ENCODE measurements at regions not wholly inside any gene's neighbourhood (a gene's known extent, or its start where the extent isn't known, plus 50 kb on each side); places are given as distances from the start of the nearest gene placed in this dataset.

DNA sequence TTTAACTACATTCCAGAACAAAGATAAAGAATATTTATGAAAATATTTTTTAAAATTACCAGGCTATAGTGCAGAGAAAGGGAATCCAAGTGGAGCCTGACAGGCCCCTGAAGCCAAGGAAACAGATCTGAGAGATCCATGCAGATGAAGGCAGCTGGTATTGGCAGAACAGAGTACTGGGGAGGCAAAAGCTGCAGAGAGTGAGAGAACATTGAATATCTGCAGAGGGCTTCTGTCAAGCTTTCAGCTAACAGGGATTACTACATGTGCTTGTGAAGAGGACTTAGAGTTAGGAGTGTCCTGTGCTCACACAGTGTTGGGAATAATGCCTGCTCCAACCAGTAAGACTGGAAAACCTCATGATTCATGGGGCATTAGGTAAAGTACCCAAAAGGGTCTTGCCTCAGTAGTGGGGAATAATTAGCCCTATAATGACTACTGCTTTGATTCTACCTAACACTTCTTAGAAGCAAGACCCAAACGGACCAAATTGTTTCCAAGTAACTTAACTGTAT lies 657.2 kb downstream of the DHX35 start:
- Histone ChIP-seq H3K4me3 (ENCODE audit: control insufficient read depth in 1 of 7, extremely low read depth in 1 of 7, insufficient read depth in 4 of 7, low read depth in 2 of 7, low read length in 6 of 7) (no peak overlapping the region), H3K4me1 (ENCODE audit: control extremely low read depth in 1 of 4, control insufficient read depth in 4 of 4, insufficient read depth in 4 of 4, low read length in 3 of 4) (no peaks in the 10 kb centered on the region), H3K27me3 (replicated peaks in 2 of 5; ENCODE audit: control insufficient read depth in 4 of 5, insufficient read depth in 5 of 5, low read length in 4 of 5) (no peaks in the 10 kb centered on the region), H3K36me3 (ENCODE audit: control insufficient read depth in 4 of 4, insufficient read depth in 4 of 4, low read length in 3 of 4) (no peaks in the 10 kb centered on the region), H3K27ac (ENCODE audit: insufficient read depth in 1 of 2, low read depth in 1 of 2, low read length in 2 of 2, poor library complexity in 1 of 2, severe bottlenecking in 2 of 2) (no peak overlapping the region), H3K9me3 (ENCODE audit: control extremely low read depth in 1 of 5, control insufficient read depth in 4 of 5, insufficient read depth in 2 of 5, low read depth in 1 of 5, low read length in 4 of 5) (no peaks in the 10 kb centered on the region)
- no peak for DNase-seq
- no CpG with 5 or more reads among the region's 1 CpG for WGBS (ENCODE audit: insufficient coverage)
- POLR2A ChIA-PET, result no interaction called here
- CTCF ChIA-PET, result no interaction called here

DNA sequence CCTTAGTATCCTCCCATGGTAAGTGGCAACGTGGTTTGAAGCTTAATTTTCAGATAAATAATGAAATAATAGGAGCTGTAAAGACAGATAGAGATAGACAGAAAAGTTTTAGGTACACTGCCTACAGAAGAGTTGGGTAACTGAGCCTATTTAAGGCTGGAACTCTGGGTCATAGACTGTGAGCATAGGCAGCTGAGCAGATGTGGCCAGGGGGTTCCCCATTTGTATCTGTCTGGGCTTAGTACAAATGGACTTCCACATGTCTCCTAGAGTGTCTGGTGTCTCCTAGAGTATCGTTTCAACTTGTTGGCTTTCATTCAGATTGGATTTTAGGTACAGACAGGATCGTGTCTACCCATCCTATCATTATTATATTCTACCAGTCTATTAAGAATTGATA lies 649.8 kb downstream of the DHX35 start:
- 43% methylated on average over 1 of the region's 3 CpGs for WGBS (ENCODE audit: insufficient coverage)
- Histone ChIP-seq H3K4me1 (ENCODE audit: control extremely low read depth in 1 of 4, control insufficient read depth in 4 of 4, insufficient read depth in 4 of 4, low read length in 3 of 4) (no peaks in the 10 kb centered on the region), H3K4me3 (ENCODE audit: control insufficient read depth in 1 of 7, extremely low read depth in 1 of 7, insufficient read depth in 4 of 7, low read depth in 2 of 7, low read length in 6 of 7) (no peak overlapping the region), H3K27me3 (replicated peaks in 2 of 5; ENCODE audit: control insufficient read depth in 4 of 5, insufficient read depth in 5 of 5, low read length in 4 of 5) (no peaks in the 10 kb centered on the region), H3K36me3 (ENCODE audit: control insufficient read depth in 4 of 4, insufficient read depth in 4 of 4, low read length in 3 of 4) (no peaks in the 10 kb centered on the region), H3K27ac (ENCODE audit: insufficient read depth in 1 of 2, low read depth in 1 of 2, low read length in 2 of 2, poor library complexity in 1 of 2, severe bottlenecking in 2 of 2) (no peak overlapping the region), H3K9me3 (ENCODE audit: control extremely low read depth in 1 of 5, control insufficient read depth in 4 of 5, insufficient read depth in 2 of 5, low read depth in 1 of 5, low read length in 4 of 5) (peaks cover 0 to 3% (median 0%) of the 10 kb centered on the region in 5 experiments)
- ChIA-PET CTCF (no interaction called here), POLR2A (no interaction called here)
- no peak for DNase-seq

DNA sequence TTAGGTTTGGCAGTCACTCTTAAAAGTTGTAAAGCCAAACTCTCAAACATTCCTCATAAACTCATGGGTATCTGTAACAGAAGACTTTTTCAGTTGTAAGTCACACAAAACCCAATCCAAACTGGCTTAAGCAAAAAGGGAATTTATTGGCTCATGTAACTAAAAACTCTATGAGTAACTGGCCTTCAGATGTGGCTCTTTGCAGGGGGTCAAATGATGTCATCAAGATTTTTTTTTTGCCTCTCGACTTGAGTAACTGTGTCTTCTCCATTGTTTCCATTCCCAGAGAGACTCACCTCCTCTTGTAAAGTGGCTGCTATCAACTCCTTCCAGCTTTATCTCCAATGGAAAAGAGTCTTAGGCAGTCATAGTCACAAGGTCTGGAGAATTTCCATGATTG lies 645.0 kb downstream of the DHX35 start:
- ChIA-PET CTCF (interaction anchor here (0.5 kb wide), 1 partner anchor 15 kb away, joined by 3 read pairs; no protein-coding TSS in a partner anchor), POLR2A (no interaction called here)
- H3K9me3 ChIP-seq (ENCODE audit: control extremely low read depth in 1 of 5, control insufficient read depth in 4 of 5, insufficient read depth in 2 of 5, low read depth in 1 of 5, low read length in 4 of 5), result peaks cover 0 to 3% (median 0%) of the 10 kb centered on the region in 5 experiments
- no peak overlapping the region for H3K4me3 ChIP-seq (ENCODE audit: control insufficient read depth in 1 of 7, extremely low read depth in 1 of 7, insufficient read depth in 4 of 7, low read depth in 2 of 7, low read length in 6 of 7)
- H3K27ac ChIP-seq (ENCODE audit: insufficient read depth in 1 of 2, low read depth in 1 of 2, low read length in 2 of 2, poor library complexity in 1 of 2, severe bottlenecking in 2 of 2), result no peak overlapping the region
- WGBS (ENCODE audit: insufficient coverage), result 64% methylated on average over 1 of the region's 1 CpG
- peaks cover 0 to 4% (median 0%) of the 10 kb centered on the region in 5 experiments for H3K27me3 ChIP-seq (replicated peaks in 2 of 5; ENCODE audit: control insufficient read depth in 4 of 5, insufficient read depth in 5 of 5, low read length in 4 of 5)
- no peaks in the 10 kb centered on the region for H3K4me1 ChIP-seq (ENCODE audit: control extremely low read depth in 1 of 4, control insufficient read depth in 4 of 4, insufficient read depth in 4 of 4, low read length in 3 of 4)
- DNase-seq, result no peak
- no peaks in the 10 kb centered on the region for H3K36me3 ChIP-seq (ENCODE audit: control insufficient read depth in 4 of 4, insufficient read depth in 4 of 4, low read length in 3 of 4)

DNA sequence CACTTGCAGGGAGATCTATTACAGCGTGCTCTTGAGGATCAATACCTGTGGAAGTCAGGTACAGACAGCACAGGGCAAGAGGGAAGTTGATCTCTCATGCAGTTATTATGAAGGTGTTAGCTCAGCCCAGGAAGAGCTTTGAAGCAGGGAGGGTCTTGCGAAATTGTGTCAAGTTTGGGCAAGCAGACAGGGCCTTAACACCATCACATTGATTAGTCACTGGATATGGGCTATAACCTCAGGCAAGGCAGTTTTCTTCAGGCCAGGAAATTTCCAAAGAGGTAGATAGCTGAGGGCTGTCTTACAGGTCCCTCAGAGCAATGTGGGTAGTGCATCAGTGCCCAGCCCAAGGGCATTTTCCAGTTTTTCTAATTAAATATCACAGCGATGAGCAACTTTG lies 643.8 kb downstream of the DHX35 start:
- H3K4me1 ChIP-seq (ENCODE audit: control extremely low read depth in 1 of 4, control insufficient read depth in 4 of 4, insufficient read depth in 4 of 4, low read length in 3 of 4), result no peaks in the 10 kb centered on the region

DNA sequence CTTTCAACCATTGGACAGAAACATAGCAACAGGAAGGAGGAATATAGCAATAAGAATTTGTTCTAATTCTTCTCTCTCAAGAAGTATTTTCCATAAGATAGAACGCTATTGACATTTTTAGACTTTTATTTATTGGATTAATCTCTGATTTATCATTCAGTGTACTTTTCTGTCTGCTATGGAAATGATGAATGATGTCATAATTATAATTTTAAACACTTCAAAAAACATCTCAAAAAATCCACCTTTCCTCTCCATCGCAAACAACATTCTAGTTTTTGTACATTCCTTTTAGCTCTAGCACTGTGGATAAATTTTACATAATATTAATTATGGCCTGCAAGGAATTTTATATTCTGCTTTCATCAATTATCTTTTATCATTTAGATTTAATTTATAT lies 643.2 kb downstream of the DHX35 start:
- ChIA-PET POLR2A (no interaction called here), CTCF (no interaction called here)
- Histone ChIP-seq H3K4me3 (ENCODE audit: control insufficient read depth in 1 of 7, extremely low read depth in 1 of 7, insufficient read depth in 4 of 7, low read depth in 2 of 7, low read length in 6 of 7) (no peak overlapping the region), H3K27me3 (replicated peaks in 2 of 5; ENCODE audit: control insufficient read depth in 4 of 5, insufficient read depth in 5 of 5, low read length in 4 of 5) (peaks cover 0 to 4% (median 0%) of the 10 kb centered on the region in 5 experiments), H3K9me3 (ENCODE audit: control extremely low read depth in 1 of 5, control insufficient read depth in 4 of 5, insufficient read depth in 2 of 5, low read depth in 1 of 5, low read length in 4 of 5) (peaks cover 0 to 3% (median 0%) of the 10 kb centered on the region in 5 experiments), H3K4me1 (ENCODE audit: control extremely low read depth in 1 of 4, control insufficient read depth in 4 of 4, insufficient read depth in 4 of 4, low read length in 3 of 4) (no peaks in the 10 kb centered on the region), H3K27ac (ENCODE audit: insufficient read depth in 1 of 2, low read depth in 1 of 2, low read length in 2 of 2, poor library complexity in 1 of 2, severe bottlenecking in 2 of 2) (no peak overlapping the region), H3K36me3 (ENCODE audit: control insufficient read depth in 4 of 4, insufficient read depth in 4 of 4, low read length in 3 of 4) (no peaks in the 10 kb centered on the region)
- WGBS (ENCODE audit: insufficient coverage), result no CpG with 5 or more reads among the region's 2 CpGs
- no peak for DNase-seq

More for the DNA sequence above, 643.8 kb downstream of the DHX35 start:
- ChIA-PET POLR2A (no interaction called here), CTCF (no interaction called here)
- Histone ChIP-seq H3K9me3 (ENCODE audit: control extremely low read depth in 1 of 5, control insufficient read depth in 4 of 5, insufficient read depth in 2 of 5, low read depth in 1 of 5, low read length in 4 of 5) (peaks cover 0 to 3% (median 0%) of the 10 kb centered on the region in 5 experiments), H3K4me3 (ENCODE audit: control insufficient read depth in 1 of 7, extremely low read depth in 1 of 7, insufficient read depth in 4 of 7, low read depth in 2 of 7, low read length in 6 of 7) (no peak overlapping the region), H3K27me3 (replicated peaks in 2 of 5; ENCODE audit: control insufficient read depth in 4 of 5, insufficient read depth in 5 of 5, low read length in 4 of 5) (peaks cover 0 to 4% (median 0%) of the 10 kb centered on the region in 5 experiments), H3K27ac (ENCODE audit: insufficient read depth in 1 of 2, low read depth in 1 of 2, low read length in 2 of 2, poor library complexity in 1 of 2, severe bottlenecking in 2 of 2) (no peak overlapping the region), H3K36me3 (ENCODE audit: control insufficient read depth in 4 of 4, insufficient read depth in 4 of 4, low read length in 3 of 4) (no peaks in the 10 kb centered on the region)
- WGBS (ENCODE audit: insufficient coverage), result 100% methylated on average over 2 of the region's 3 CpGs
- no peak for DNase-seq

DNA sequence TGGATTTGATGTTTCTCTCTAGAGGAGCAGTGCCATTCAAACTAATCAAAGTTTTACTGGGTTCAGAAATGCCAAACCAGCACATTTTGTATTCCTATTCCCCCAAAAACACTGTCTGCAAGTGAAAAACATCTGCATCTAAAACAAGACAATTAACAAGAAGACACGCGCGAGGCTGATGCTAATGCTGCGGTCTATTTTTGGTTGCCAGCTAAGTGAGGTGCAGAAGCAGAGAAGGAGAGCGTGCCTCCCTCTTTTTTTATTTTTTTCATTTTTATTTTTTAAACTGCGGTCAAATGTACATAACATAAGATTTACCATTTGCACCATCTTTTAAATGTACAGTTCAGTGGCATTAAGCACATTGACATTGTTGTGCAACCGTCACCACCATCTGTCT lies 641.1 kb downstream of the DHX35 start:
- no peak for DNase-seq
- Histone ChIP-seq H3K9me3 (ENCODE audit: control extremely low read depth in 1 of 5, control insufficient read depth in 4 of 5, insufficient read depth in 2 of 5, low read depth in 1 of 5, low read length in 4 of 5) (no peaks in the 10 kb centered on the region), H3K27ac (ENCODE audit: insufficient read depth in 1 of 2, low read depth in 1 of 2, low read length in 2 of 2, poor library complexity in 1 of 2, severe bottlenecking in 2 of 2) (no peak overlapping the region), H3K36me3 (ENCODE audit: control insufficient read depth in 4 of 4, insufficient read depth in 4 of 4, low read length in 3 of 4) (no peaks in the 10 kb centered on the region), H3K4me1 (ENCODE audit: control extremely low read depth in 1 of 4, control insufficient read depth in 4 of 4, insufficient read depth in 4 of 4, low read length in 3 of 4) (no peaks in the 10 kb centered on the region), H3K27me3 (replicated peaks in 2 of 5; ENCODE audit: control insufficient read depth in 4 of 5, insufficient read depth in 5 of 5, low read length in 4 of 5) (peaks cover 0 to 4% (median 0%) of the 10 kb centered on the region in 5 experiments), H3K4me3 (ENCODE audit: control insufficient read depth in 1 of 7, extremely low read depth in 1 of 7, insufficient read depth in 4 of 7, low read depth in 2 of 7, low read length in 6 of 7) (no peak overlapping the region)
- 94% methylated on average over 6 of the region's 7 CpGs for WGBS (ENCODE audit: insufficient coverage)
- POLR2A ChIA-PET, result no interaction called here
- CTCF ChIA-PET, result interaction anchor here (0.6 kb wide), 1 partner anchor 12 kb away, joined by 3 read pairs; no protein-coding TSS in a partner anchor

DNA sequence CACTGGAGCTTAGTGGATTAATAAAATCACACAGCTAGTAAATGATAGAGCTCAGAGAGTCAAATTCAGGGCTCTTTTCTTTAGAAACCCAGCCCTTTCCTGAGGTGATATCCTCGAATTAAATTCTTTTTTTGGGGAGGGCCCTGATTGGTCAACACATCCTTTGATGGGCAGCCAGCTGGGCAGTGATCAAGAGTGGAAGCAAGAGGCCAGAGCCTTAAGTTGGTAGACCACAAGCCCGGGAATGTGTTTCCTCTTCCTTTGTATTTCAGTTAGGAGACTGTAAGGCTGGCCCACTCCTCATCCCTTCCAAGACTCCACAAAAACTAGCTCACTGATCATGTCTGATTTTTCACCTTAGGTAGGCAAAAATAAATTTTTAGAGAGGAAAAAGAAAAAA lies 640.5 kb downstream of the DHX35 start:
- POLR2A ChIA-PET, result no interaction called here
- 0% methylated on average over 1 of the region's 2 CpGs for WGBS (ENCODE audit: insufficient coverage)
- no peak overlapping the region for H3K4me3 ChIP-seq (ENCODE audit: control insufficient read depth in 1 of 7, extremely low read depth in 1 of 7, insufficient read depth in 4 of 7, low read depth in 2 of 7, low read length in 6 of 7)

More for the DNA sequence above, 640.5 kb downstream of the DHX35 start:
- no peaks in the 10 kb centered on the region for H3K36me3 ChIP-seq (ENCODE audit: control insufficient read depth in 4 of 4, insufficient read depth in 4 of 4, low read length in 3 of 4)
- no peak for DNase-seq
- H3K27ac ChIP-seq (ENCODE audit: insufficient read depth in 1 of 2, low read depth in 1 of 2, low read length in 2 of 2, poor library complexity in 1 of 2, severe bottlenecking in 2 of 2), result no peak overlapping the region
- no peaks in the 10 kb centered on the region for H3K9me3 ChIP-seq (ENCODE audit: control extremely low read depth in 1 of 5, control insufficient read depth in 4 of 5, insufficient read depth in 2 of 5, low read depth in 1 of 5, low read length in 4 of 5)
- H3K27me3 ChIP-seq (replicated peaks in 2 of 5; ENCODE audit: control insufficient read depth in 4 of 5, insufficient read depth in 5 of 5, low read length in 4 of 5), result peaks cover 0 to 4% (median 0%) of the 10 kb centered on the region in 5 experiments
- CTCF ChIA-PET, result interaction anchor here (0.6 kb wide), 1 partner anchor 11 kb away, joined by 3 read pairs; no protein-coding TSS in a partner anchor
- H3K4me1 ChIP-seq (ENCODE audit: control extremely low read depth in 1 of 4, control insufficient read depth in 4 of 4, insufficient read depth in 4 of 4, low read length in 3 of 4), result no peaks in the 10 kb centered on the region

Data from common myeloid progenitor, CD34-positive (primary cell).